GM12878 (cell line): ENCODE measurements at regions not wholly inside any gene's neighbourhood (a gene's known extent, or its start where the extent isn't known, plus 50 kb on each side); places are given as distances from the start of the nearest gene placed in this dataset.

Experiments used
- ATF2 ChIP-seq: IDR thresholded peaks from 2 replicates; pipeline ENCODE4 v1.6.1; 2012; ENCODE audit warnings: low read length, inconsistent platforms
- BACH1 ChIP-seq: fragments of 450-650 bp; IDR thresholded peaks from 2 replicates; pipeline ENCODE4 v1.6.1; 2017; ENCODE audit warnings: mild to moderate bottlenecking, borderline replicate concordance
- BRCA1 ChIP-seq: IDR thresholded peaks from 2 replicates; pipeline ENCODE4 v1.6.1; 2011; ENCODE audit warnings: low read depth, low read length, improper control_type of control experiment
- EGR1 ChIP-seq, 2 experiments: IDR thresholded peaks; 1 replicate in 1 of 2; 2 replicates in 1 of 2; pipeline ENCODE4 v1.6.1; 2011 to 2012; ENCODE audit warnings: low read depth in 2 of 2, low read length in 2 of 2, borderline replicate concordance in 1 of 2, mild to moderate bottlenecking in 1 of 2, moderate library complexity in 1 of 2
- EZH2 ChIP-seq: IDR thresholded peaks from 2 replicates; pipeline ENCODE4 v1.6.1; 2012; ENCODE audit warnings: low read depth, mild to moderate bottlenecking, control low read depth, inconsistent platforms, low read length, borderline replicate concordance; ENCODE audit not compliant: control insufficient read depth
- FOS ChIP-seq: IDR thresholded peaks from 3 replicates; pipeline ENCODE4 v1.6.1; 2011; ENCODE audit warnings: borderline replicate concordance; ENCODE audit not compliant: insufficient read length; ENCODE audit errors: extremely low read depth
- IKZF1 ChIP-seq: fragments of 450-650 bp; conservative IDR thresholded peaks from 2 replicates; pipeline ENCODE4 v1.6.1; 2017; ENCODE audit warnings: antibody characterized with exemption, mild to moderate bottlenecking
- JUNB ChIP-seq: IDR thresholded peaks from 2 replicates; pipeline ENCODE4 v1.6.1; 2016; ENCODE audit warnings: antibody characterized with exemption, mild to moderate bottlenecking
- MYC ChIP-seq: IDR thresholded peaks from 2 replicates; pipeline ENCODE4 v1.6.1; 2011; ENCODE audit warnings: mild to moderate bottlenecking, low read length, moderate library complexity, inconsistent platforms; ENCODE audit not compliant: insufficient read depth, insufficient replicate concordance, insufficient read length, severe bottlenecking
- NBN ChIP-seq: fragments of 450-650 bp; IDR thresholded peaks from 2 replicates; pipeline ENCODE4 v1.6.1; 2016
- POLR2AphosphoS5 ChIP-seq: IDR thresholded peaks from 2 replicates; pipeline ENCODE4 v1.6.1; 2011; ENCODE audit warnings: mild to moderate bottlenecking, low read length, inconsistent platforms
- TF ChIP-seq, protein P1 (sequence below), 3 experiments: IDR thresholded peaks in 2 of 3; conservative IDR thresholded peaks in 1 of 3; 2 replicates each; pipeline ENCODE4 v1.5.1; 2011; ENCODE audit warnings: low read depth in 3 of 3, low read length in 3 of 3, mild to moderate bottlenecking in 3 of 3, control low read depth in 2 of 3, moderate library complexity in 2 of 3, inconsistent platforms in 1 of 3, mixed read lengths in 1 of 3; ENCODE audit not compliant: control insufficient read depth in 2 of 3, insufficient read depth in 1 of 3; ENCODE audit errors: extremely low read depth in 1 of 3
- TF ChIP-seq, protein P2 (sequence below): IDR thresholded peaks from 2 replicates; pipeline ENCODE4 v1.6.1; 2012; ENCODE audit warnings: low read depth, low read length, improper control_type of control experiment

- no peak for TF ChIP-seq JUNB
- TF ChIP-seq NBN, result no peak
- TF ChIP-seq BACH1, result no peak
- TF ChIP-seq, protein P1, sequence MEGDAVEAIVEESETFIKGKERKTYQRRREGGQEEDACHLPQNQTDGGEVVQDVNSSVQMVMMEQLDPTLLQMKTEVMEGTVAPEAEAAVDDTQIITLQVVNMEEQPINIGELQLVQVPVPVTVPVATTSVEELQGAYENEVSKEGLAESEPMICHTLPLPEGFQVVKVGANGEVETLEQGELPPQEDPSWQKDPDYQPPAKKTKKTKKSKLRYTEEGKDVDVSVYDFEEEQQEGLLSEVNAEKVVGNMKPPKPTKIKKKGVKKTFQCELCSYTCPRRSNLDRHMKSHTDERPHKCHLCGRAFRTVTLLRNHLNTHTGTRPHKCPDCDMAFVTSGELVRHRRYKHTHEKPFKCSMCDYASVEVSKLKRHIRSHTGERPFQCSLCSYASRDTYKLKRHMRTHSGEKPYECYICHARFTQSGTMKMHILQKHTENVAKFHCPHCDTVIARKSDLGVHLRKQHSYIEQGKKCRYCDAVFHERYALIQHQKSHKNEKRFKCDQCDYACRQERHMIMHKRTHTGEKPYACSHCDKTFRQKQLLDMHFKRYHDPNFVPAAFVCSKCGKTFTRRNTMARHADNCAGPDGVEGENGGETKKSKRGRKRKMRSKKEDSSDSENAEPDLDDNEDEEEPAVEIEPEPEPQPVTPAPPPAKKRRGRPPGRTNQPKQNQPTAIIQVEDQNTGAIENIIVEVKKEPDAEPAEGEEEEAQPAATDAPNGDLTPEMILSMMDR (IDR thresholded peaks at IDR 0.05 in 2 of 3, conservative IDR thresholded peaks at IDR 0.05 in 1 of 3; ENCODE audit: control insufficient read depth in 2 of 3, extremely low read depth in 1 of 3, insufficient read depth in 1 of 3, low read depth in 3 of 3, low read length in 3 of 3), result no peak
- no peak for TF ChIP-seq BRCA1
- no peak for TF ChIP-seq ATF2
- no peak for TF ChIP-seq EZH2
- TF ChIP-seq POLR2AphosphoS5, result no peak
- TF ChIP-seq IKZF1, result no peak
- no peak for TF ChIP-seq EGR1 (IDR thresholded peaks at IDR 0.05; ENCODE audit: borderline replicate concordance in 1 of 2, low read depth in 2 of 2, low read length in 2 of 2)
- no peak for TF ChIP-seq FOS
- TF ChIP-seq MYC, result no peak
- TF ChIP-seq, protein P2, sequence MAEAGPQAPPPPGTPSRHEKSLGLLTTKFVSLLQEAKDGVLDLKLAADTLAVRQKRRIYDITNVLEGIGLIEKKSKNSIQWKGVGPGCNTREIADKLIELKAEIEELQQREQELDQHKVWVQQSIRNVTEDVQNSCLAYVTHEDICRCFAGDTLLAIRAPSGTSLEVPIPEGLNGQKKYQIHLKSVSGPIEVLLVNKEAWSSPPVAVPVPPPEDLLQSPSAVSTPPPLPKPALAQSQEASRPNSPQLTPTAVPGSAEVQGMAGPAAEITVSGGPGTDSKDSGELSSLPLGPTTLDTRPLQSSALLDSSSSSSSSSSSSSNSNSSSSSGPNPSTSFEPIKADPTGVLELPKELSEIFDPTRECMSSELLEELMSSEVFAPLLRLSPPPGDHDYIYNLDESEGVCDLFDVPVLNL, result no peak
Measured at GRCh38 chr2:74763962-74764428, 69.9 kb upstream of the HK2 start.
